Pancreas (tissue), 10 donors: ENCODE measurements at regions not wholly inside any gene's neighbourhood (a gene's known extent, or its start where the extent isn't known, plus 50 kb on each side); places are given as distances from the start of the nearest gene placed in this dataset.
A peak's percentile ranks its signal among the peaks of the same experiment; 100 is the strongest.
"Not testable (repeated sequence)": the region's sequence is repeated elsewhere in the genome, so short reads cannot be mapped to it uniquely, and the experiment has no call there.

Experiments used
- ATAC-seq, 4 donors: fragments of 200-7000 bp; cut with Tn5 transposase; one replicate each; pipeline versions ENCODE4 v1.8.0 to v1.9.1; 2020; ENCODE audit warnings: mild to moderate bottlenecking in 4 of 4, moderate library complexity in 4 of 4
- DNase-seq, 6 donors: peaks; one replicate each; pipeline ENCODE4 v3.0.0-alpha.2; 2020
- FAIRE-seq: peaks from 2 replicates; lab custom pipeline; 2012; peaks lifted over from hg19 to GRCh38; lab: Jason Lieb, UNC
- H3K27ac ChIP-seq, 4 donors: fragments of 200-600 bp; sonication (generic); 1 replicate in 3 of 4; 2 replicates in 1 of 4; pipeline versions ENCODE4 v1.5.0 to v1.8.0; 2020
- H3K27me3 ChIP-seq, 4 donors: fragments of 200-600 bp; one replicate each; pipeline ENCODE4 v1.8.0; 2021
- H3K36me3 ChIP-seq, 3 donors: fragments of 200-600 bp; sonication (generic) in 1 of 3; one replicate each; pipeline versions ENCODE4 v1.5.0 to v1.8.0; 2020 to 2021
- H3K4me1 ChIP-seq, 3 donors: fragments of 200-600 bp; one replicate each; pipeline ENCODE4 v1.8.0; 2021
- H3K4me3 ChIP-seq, 4 donors: fragments of 200-600 bp; sonication (generic) in 2 of 4; one replicate each; pipeline versions ENCODE4 v1.5.0 to v1.8.0; 2020 to 2021
- H3K9me3 ChIP-seq, 4 donors: fragments of 200-600 bp; one replicate each; pipeline ENCODE4 v1.8.0; 2021
- CTCF ChIP-seq, 4 donors: fragments of 200-600 bp; sonication (generic) in 3 of 4; IDR thresholded peaks; one replicate each; pipeline versions ENCODE4 v1.5.0 to v1.8.0; 2021; ENCODE audit warnings: antibody characterized with exemption in 4 of 4
- WGBS, 2 donors: extraction: QIAGEN DNeasy Blood & Tissue Kit; methylation state at CpG; one replicate each; pipeline ENCODE4 v1.1.7; 2013; 5-methylcytosine and 5-hydroxymethylcytosine counted together
- intact Hi-C, 3 donors: fragments of 100-400 bp; cut with DNase I; formaldehyde crosslinking; loops; one replicate each; pipeline versions ENCODE4 v1.11.1 to v1.14.2; 2022
- donor health status: healthy with polysubstance abuse.
- donor health status: DM: no; HTN: no; CAD: no; lungs with moderate emphysema.
- donor health status: DM: no; HTN: no; CAD: no.
- donor health status: control.
- donor health status: control.
- donor health status: Bipolar disorder and iron deficiency.
- donor health status: DM: yes; HTN: yes; CAD: no.
- donor health status: DM: no; HTN: no; CAD: no.
- donor health status: DM: no; HTN: no; CAD: no.
- donor health status: DM: yes; HTN: yes; CAD: no.

GRCh38 chr9:7560669-7561305 is 238.8 kb downstream of the DMAC1 start:
- no peaks in the 10 kb centered on the region for H3K27me3 ChIP-seq
- H3K4me1 ChIP-seq: peaks cover 0 to 8% (median 0%) of the 10 kb centered on the region in 3 donors
- DNase-seq (peak in 2 of 6 donors; percentile 13 to 14), FAIRE-seq (no peak), ATAC-seq (peak in 3 of 4 donors; percentile 59 to 86 (median 68))
- 28 to 34% methylated on average over 5 of the region's 5 CpGs for WGBS, 2 donors
- H3K36me3 ChIP-seq: no peaks in the 10 kb centered on the region
- no peak for TF ChIP-seq CTCF (IDR thresholded peaks at IDR 0.05)
- no peaks in the 10 kb centered on the region for H3K9me3 ChIP-seq
- peak overlapping the region in 3 of 4 donors; percentile 10 to 19 (median 13) for H3K27ac ChIP-seq
- H3K4me3 ChIP-seq: no peak overlapping the region
- intact Hi-C loops: loop anchor here in 1 of 3 donors (10.0 kb wide), 1 partner anchor 1334 kb away; no protein-coding TSS in a partner anchor

GRCh38 chr9:7554699-7555098 is 244.9 kb downstream of the DMAC1 start:
- H3K36me3 ChIP-seq: no peaks in the 10 kb centered on the region
- no peak overlapping the region for H3K27ac ChIP-seq
- ATAC-seq: no peak
- WGBS, 2 donors: 61 to 74% methylated on average over 2 of the region's 2 CpGs
- no peaks in the 10 kb centered on the region for H3K9me3 ChIP-seq
- TF ChIP-seq CTCF (IDR thresholded peaks at IDR 0.05): no peak
- intact Hi-C loops: no loop called here
- no peaks in the 10 kb centered on the region for H3K27me3 ChIP-seq
- H3K4me1 ChIP-seq: no peaks in the 10 kb centered on the region
- FAIRE-seq: no peak
- H3K4me3 ChIP-seq: no peak overlapping the region
- no peak for DNase-seq

GRCh38 chr9:7552706-7553105 is 246.9 kb downstream of the DMAC1 start:
- H3K27ac ChIP-seq, FAIRE-seq, DNase-seq, ATAC-seq, intact Hi-C loops, H3K36me3 ChIP-seq, H3K27me3 ChIP-seq, H3K9me3 ChIP-seq, H3K4me3 ChIP-seq, H3K4me1 ChIP-seq: not testable (repeated sequence)
- WGBS, 2 donors: 48% methylated on average over 1 of the region's 1 CpG

GRCh38 chr9:7549249-7549648 is 250.3 kb downstream of the DMAC1 start:
- no peak for FAIRE-seq

GRCh38 chr9:7546261-7546660 is 253.3 kb downstream of the DMAC1 start:
- H3K36me3 ChIP-seq: no peaks in the 10 kb centered on the region
- no peak overlapping the region for H3K27ac ChIP-seq
- DNase-seq (no peak), FAIRE-seq (no peak), ATAC-seq (no peak)
- H3K4me3 ChIP-seq: no peak overlapping the region
- H3K9me3 ChIP-seq: no peaks in the 10 kb centered on the region
- no peaks in the 10 kb centered on the region for H3K27me3 ChIP-seq
- 0 to 88% methylated on average over 1 of the region's 1 CpG for WGBS, 2 donors
- intact Hi-C loops: no loop called here
- H3K4me1 ChIP-seq: no peaks in the 10 kb centered on the region
- no peak for TF ChIP-seq CTCF (IDR thresholded peaks at IDR 0.05)

More at GRCh38 chr9:7549249-7549648, 250.3 kb downstream of the DMAC1 start:
- Histone ChIP-seq H3K4me3 (no peak overlapping the region), H3K27ac (no peak overlapping the region), H3K27me3 (no peaks in the 10 kb centered on the region), H3K36me3 (no peaks in the 10 kb centered on the region), H3K9me3 (no peaks in the 10 kb centered on the region), H3K4me1 (no peaks in the 10 kb centered on the region)
- peak in 1 of 6 donors; percentile 25 for DNase-seq
- intact Hi-C loops: no loop called here
- ATAC-seq: no peak
- TF ChIP-seq CTCF (IDR thresholded peaks at IDR 0.05): no peak
- WGBS, 2 donors: 38 to 55% methylated on average over 3 of the region's 3 CpGs
